ENCODE measurements at regions not wholly inside any gene's neighbourhood (a gene's known extent, or its start where the extent isn't known, plus 50 kb on each side); places are given as distances from the start of the nearest gene placed in this dataset.

- Histone ChIP-seq H3K27ac (ENCODE audit: insufficient read depth, low read length) (no peak overlapping the region), H3K4me3 (ENCODE audit: insufficient read depth, low read depth, low read length) (no peak overlapping the region), H3K9me1 (ENCODE audit: insufficient read depth, low read length) (peaks cover 17% of the 10 kb centered on the region), H2AK9ac (replicated peaks; ENCODE audit: low read depth, low read length, poor library complexity) (no peak overlapping the region), H3K4me1 (ENCODE audit: control insufficient read depth, insufficient read depth, low read length) (peaks cover 15% of the 10 kb centered on the region), H4K8ac (ENCODE audit: low read depth in 2 of 2, low read length in 2 of 2) (no peak overlapping the region), H3K4ac (ENCODE audit: low read depth, low read length) (no peak overlapping the region), H2BK20ac (ENCODE audit: low read depth, low read length) (no peak overlapping the region; the same call in 1 of the 2 replicates), H3K4me2 (ENCODE audit: low read depth, low read length) (no peak overlapping the region), H3K56ac (ENCODE audit: extremely low read depth, insufficient read depth, low read length) (no peak overlapping the region), H3K79me1 (ENCODE audit: low read depth in 1 of 2, low read length in 2 of 2) (peaks cover 11 to 18% of the 10 kb centered on the region in 2 experiments; a peak in 2 of 4 replicates), H3K9ac (ENCODE audit: low read depth, low read length) (no peak overlapping the region), H2AK5ac (ENCODE audit: low read depth, low read length) (no peak overlapping the region), H3K14ac (replicated peaks; ENCODE audit: low read depth, low read length) (no peak overlapping the region), H3K23ac (ENCODE audit: low read depth, low read length) (no peak overlapping the region), H3K27me3 (ENCODE audit: control insufficient read depth, insufficient read depth, low read length) (no peaks in the 10 kb centered on the region), H2BK5ac (ENCODE audit: low read depth, low read length, poor library complexity, severe bottlenecking) (no peak overlapping the region), H2AFZ (replicated peaks; ENCODE audit: low read length, poor library complexity) (no peak overlapping the region), H4K20me1 (ENCODE audit: insufficient read depth, low read length) (no peaks in the 10 kb centered on the region), H3K18ac (ENCODE audit: low read depth, low read length) (no peak overlapping the region), H4K5ac (ENCODE audit: low read depth, low read length) (no peak overlapping the region), H3K36me3 (ENCODE audit: control insufficient read depth, insufficient read depth, low read length) (peaks cover 32% of the 10 kb centered on the region), H3K9me3 (ENCODE audit: control insufficient read depth, insufficient read depth, low read length) (no peaks in the 10 kb centered on the region), H2BK15ac (ENCODE audit: low read depth, low read length) (no peak overlapping the region), H2BK120ac (ENCODE audit: low read depth, low read length) (no peak overlapping the region), H4K91ac (ENCODE audit: insufficient read depth, low read depth, low read length) (no peak overlapping the region)
- 100% methylated on average over 1 of the region's 3 CpGs; no CpG with 5 or more reads in 1 of the 2 experiments for WGBS, 2 experiments (ENCODE audit: extremely low coverage in 2 of 2, insufficient read length in 1 of 2)
- BruUV-seq (replicated peaks) = no TSS peak
- ChIA-PET CTCF (no interaction called here), POLR2A (ENCODE audit: unreplicated experiment) (no interaction called here)
- DNase-seq (peak; percentile 38), ATAC-seq (ENCODE audit: low read depth) (no peak)
- dilution Hi-C loops (cut with HindIII; ENCODE audit: low sequenced_read_pairs, unreplicated experiment) = no loop called here
- intact Hi-C loops (cut with micrococcal nuclease) = no loop called here
- in situ Hi-C loops (cut with MboI; ENCODE audit: low sequenced_read_pairs) = loop anchor here (10.0 kb wide), 1 partner anchor 566 kb away; no protein-coding TSS in a partner anchor
- TF ChIP-seq MXI1 (IDR thresholded peaks at IDR 0.05; ENCODE audit: borderline replicate concordance, low read depth, low read length) (no peak), MAZ (IDR thresholded peaks at IDR 0.05; ENCODE audit: borderline replicate concordance, low read depth, low read length) (no peak), RCOR1 (IDR thresholded peaks at IDR 0.05; ENCODE audit: insufficient replicate concordance, low read length) (no peak), ELK1 (IDR thresholded peaks at IDR 0.05; ENCODE audit: borderline replicate concordance, low read depth, low read length) (no peak), FOS (IDR thresholded peaks at IDR 0.05; ENCODE audit: low read depth, low read length) (no peak), NFE2L2 (IDR thresholded peaks at IDR 0.05; ENCODE audit: low read depth, low read length) (no peak), MAFK (IDR thresholded peaks at IDR 0.05; ENCODE audit: low read depth, low read length) (no peak), SMC3 (IDR thresholded peaks at IDR 0.05; ENCODE audit: low read depth, low read length) (no peak), POLR2A (IDR thresholded peaks at IDR 0.05; ENCODE audit: low read depth, low read length) (no peak), CEBPB (IDR thresholded peaks at IDR 0.05; ENCODE audit: low read depth, low read length) (no peak)
These were observed 203.8 kb upstream of the RGS6 start for GRCh38 chr14:71728386-71728785.
